WTC11 (cell line): ENCODE measurements at regions not wholly inside any gene's neighbourhood (a gene's known extent, or its start where the extent isn't known, plus 50 kb on each side); places are given as distances from the start of the nearest gene placed in this dataset.

ENCODE experiments used
- ATAC-seq: fragments of 200-7000 bp; cut with Tn5 transposase; 2 replicates; pipeline ENCODE4 v1.10.0; 2021; ENCODE audit warnings: mild to moderate bottlenecking, moderate library complexity
- CTCF ChIA-PET: fragments of 300-600 bp; sonication (Branson Sonifier 250); formaldehyde crosslinking; loops from one replicate; lab custom pipeline; 2021; ENCODE audit warnings: antibody characterized with exemption; lab: Charles Lee
- POLR2A ChIA-PET: fragments of 350-600 bp; sonication (Branson Sonifier 250); formaldehyde crosslinking; loops from one replicate; lab custom pipeline; 2021; ENCODE audit warnings: antibody characterized with exemption; lab: Charles Lee
- DNase-seq: peaks from one replicate; pipeline ENCODE4 v3.0.0; 2021; ENCODE audit warnings: low spot score
- H3K27ac Mint-ChIP-seq: 2 replicates; pipeline ENCODE4 v1.8.0; 2021; ENCODE audit warnings: mixed read lengths
- H3K27me3 Mint-ChIP-seq: 2 replicates; pipeline ENCODE4 v1.8.0; 2021; ENCODE audit warnings: low read depth, mild to moderate bottlenecking, moderate library complexity, mixed read lengths
- H3K36me3 Mint-ChIP-seq: 2 replicates; pipeline ENCODE4 v1.8.0; 2021; ENCODE audit warnings: mixed read lengths
- H3K4me1 Mint-ChIP-seq: 2 replicates; pipeline ENCODE4 v1.8.0; 2022; ENCODE audit warnings: mixed read lengths
- H3K4me3 Mint-ChIP-seq: 2 replicates; pipeline ENCODE4 v1.8.0; 2021; ENCODE audit warnings: mild to moderate bottlenecking, moderate library complexity, mixed read lengths
- H3K9me3 Mint-ChIP-seq: 2 replicates; pipeline ENCODE4 v1.8.0; 2021; ENCODE audit warnings: mixed read lengths
- AR ChIP-seq: fragments of 250-450 bp; sonication (Bioruptor Pico); IDR thresholded peaks from 2 replicates; pipeline ENCODE4 v1.9.0; 2021; ENCODE audit warnings: mild to moderate bottlenecking
- ARID4B ChIP-seq: sonication (generic); formaldehyde crosslinking; IDR thresholded peaks from 2 replicates; pipeline ENCODE4 v1.8.0; 2023; ENCODE audit warnings: missing genetic modification reagents, mild to moderate bottlenecking, borderline replicate concordance
- ATF2 ChIP-seq: sonication (generic); formaldehyde crosslinking; IDR thresholded peaks from 2 replicates; pipeline ENCODE4 v1.8.1; 2022; ENCODE audit warnings: low read depth, missing genetic modification reagents, borderline replicate concordance
- ATF3 ChIP-seq: sonication (generic); formaldehyde crosslinking; conservative IDR thresholded peaks from 2 replicates; pipeline ENCODE4 v1.8.1; 2022; ENCODE audit warnings: mild to moderate bottlenecking, missing genetic modification reagents
- CDX4 ChIP-seq: fragments of 250-450 bp; sonication (Bioruptor Pico); IDR thresholded peaks from 2 replicates; pipeline ENCODE4 v1.9.0; 2021; ENCODE audit warnings: moderate library complexity, mild to moderate bottlenecking, inconsistent platforms, borderline replicate concordance
- E2F1 ChIP-seq: sonication (generic); formaldehyde crosslinking; IDR thresholded peaks from 2 replicates; pipeline ENCODE4 v1.8.0; 2022; ENCODE audit warnings: mild to moderate bottlenecking, missing genetic modification reagents
- EMX1 ChIP-seq: fragments of 250-450 bp; sonication (Bioruptor Pico); IDR thresholded peaks from 2 replicates; pipeline ENCODE4 v1.8.0; 2021; ENCODE audit warnings: mild to moderate bottlenecking
- HMGXB4 ChIP-seq: sonication (generic); formaldehyde crosslinking; IDR thresholded peaks from 2 replicates; pipeline ENCODE4 v1.8.1; 2023; ENCODE audit warnings: mild to moderate bottlenecking, moderate library complexity, missing genetic modification reagents
- KAT7 ChIP-seq: sonication (generic); formaldehyde crosslinking; IDR thresholded peaks from 2 replicates; pipeline ENCODE4 v1.8.1; 2023; ENCODE audit warnings: missing genetic modification reagents, mild to moderate bottlenecking, borderline replicate concordance
- MYBL2 ChIP-seq: sonication (generic); formaldehyde crosslinking; IDR thresholded peaks from 2 replicates; pipeline ENCODE4 v1.8.1; 2023; ENCODE audit warnings: mild to moderate bottlenecking, moderate library complexity, missing genetic modification reagents
- TP53 ChIP-seq: sonication (generic); formaldehyde crosslinking; IDR thresholded peaks from 2 replicates; pipeline ENCODE4 v1.8.1; 2023; ENCODE audit warnings: mild to moderate bottlenecking, missing genetic modification reagents
- ZNF317 ChIP-seq: sonication (generic); formaldehyde crosslinking; IDR thresholded peaks from 2 replicates; pipeline ENCODE4 v1.8.1; 2023; ENCODE audit warnings: low read depth, mild to moderate bottlenecking, moderate library complexity, missing genetic modification reagents, borderline replicate concordance
- ZNF671 ChIP-seq: fragments of 250-450 bp; sonication (Bioruptor Pico); IDR thresholded peaks from 2 replicates; pipeline ENCODE4 v1.8.0; 2021; ENCODE audit warnings: mild to moderate bottlenecking

GRCh38 chr11:23010790-23011335 lies 150.6 kb upstream of the CCDC179 start:
- CTCF ChIA-PET = no interaction called here
- no peak for TF ChIP-seq E2F1 (CRISPR knock-in tag)
- no peak for TF ChIP-seq CDX4 (CRISPR knock-in tag)
- TF ChIP-seq ATF2 (CRISPR knock-in tag) = no peak
- TF ChIP-seq EMX1 (CRISPR knock-in tag) = no peak
- no peak for TF ChIP-seq ARID4B (CRISPR knock-in tag)
- no peak for TF ChIP-seq TP53 (CRISPR knock-in tag)
- no peak for TF ChIP-seq ZNF317 (CRISPR knock-in tag)
- TF ChIP-seq AR (CRISPR knock-in tag) = no peak
- no peak for TF ChIP-seq HMGXB4 (CRISPR knock-in tag)
- TF ChIP-seq KAT7 = no peak
- no peak for TF ChIP-seq MYBL2 (CRISPR knock-in tag)
- no peak for TF ChIP-seq ZNF671 (CRISPR knock-in tag)
- TF ChIP-seq ATF3 (CRISPR knock-in tag) = no peak
- Mint-ChIP-seq H3K36me3 (no peaks in the 10 kb centered on the region), H3K27me3 (no peaks in the 10 kb centered on the region), H3K4me1 (no peaks in the 10 kb centered on the region), H3K4me3 (no peak overlapping the region), H3K9me3 (no peaks in the 10 kb centered on the region), H3K27ac (no peak overlapping the region)
- ATAC-seq (no peak), DNase-seq (no peak)
- POLR2A ChIA-PET = no interaction called here
